ENCODE measurements at regions not wholly inside any gene's neighbourhood (a gene's known extent, or its start where the extent isn't known, plus 50 kb on each side); places are given as distances from the start of the nearest gene placed in this dataset.
A peak's percentile ranks its signal among the peaks of the same experiment; 100 is the strongest.

- no peak for DNase-seq (ENCODE audit: low spot score)
Observed at GRCh38 chr10:44854693-44855350, 56.3 kb upstream of the TMEM72 start.

- DNase-seq (ENCODE audit: low spot score) = no peak
Observed at GRCh38 chr10:44856696-44857095, 54.4 kb upstream of the TMEM72 start.

DNA sequence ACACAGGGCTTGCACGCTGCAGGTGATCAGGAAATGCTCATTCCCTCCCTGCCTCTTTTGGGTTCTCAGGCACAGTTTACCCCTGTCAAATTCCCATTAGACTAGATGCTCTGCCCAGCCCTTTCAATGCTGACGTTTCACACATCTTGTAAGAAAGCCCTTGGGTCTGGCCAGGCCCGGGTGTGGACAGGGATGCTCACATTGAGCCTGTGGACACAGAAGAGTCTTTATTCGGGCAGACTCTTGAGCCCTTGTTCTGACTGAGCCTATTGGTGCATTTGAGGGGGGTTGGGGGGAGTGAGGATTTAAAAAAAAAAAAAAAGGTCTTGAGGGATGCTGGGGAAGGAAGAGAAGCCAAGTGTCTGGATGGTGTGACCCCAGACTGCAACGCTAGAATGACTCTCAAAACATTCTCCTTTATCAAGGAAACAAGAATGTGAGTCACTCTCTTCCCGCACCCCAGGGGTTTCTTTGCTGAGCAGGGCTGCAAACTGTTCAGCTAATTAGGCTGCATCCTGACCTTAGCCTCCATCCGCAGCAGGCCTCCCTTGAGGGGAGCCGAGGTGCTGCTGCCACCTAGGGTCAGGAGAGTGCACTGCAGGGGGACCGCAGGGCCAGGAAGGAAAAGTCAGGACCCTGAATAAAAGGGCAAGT lies 53.6 kb upstream of the TMEM72 start:
- DNase-seq (ENCODE audit: low spot score) = peak; percentile 77

GRCh38 chr10:44858017-44858371 lies 53.1 kb upstream of the TMEM72 start:
- DNase-seq (ENCODE audit: low spot score) = no peak

- no peak for DNase-seq (ENCODE audit: low spot score)
Observed at GRCh38 chr10:44858988-44859387, 52.1 kb upstream of the TMEM72 start.

DNA sequence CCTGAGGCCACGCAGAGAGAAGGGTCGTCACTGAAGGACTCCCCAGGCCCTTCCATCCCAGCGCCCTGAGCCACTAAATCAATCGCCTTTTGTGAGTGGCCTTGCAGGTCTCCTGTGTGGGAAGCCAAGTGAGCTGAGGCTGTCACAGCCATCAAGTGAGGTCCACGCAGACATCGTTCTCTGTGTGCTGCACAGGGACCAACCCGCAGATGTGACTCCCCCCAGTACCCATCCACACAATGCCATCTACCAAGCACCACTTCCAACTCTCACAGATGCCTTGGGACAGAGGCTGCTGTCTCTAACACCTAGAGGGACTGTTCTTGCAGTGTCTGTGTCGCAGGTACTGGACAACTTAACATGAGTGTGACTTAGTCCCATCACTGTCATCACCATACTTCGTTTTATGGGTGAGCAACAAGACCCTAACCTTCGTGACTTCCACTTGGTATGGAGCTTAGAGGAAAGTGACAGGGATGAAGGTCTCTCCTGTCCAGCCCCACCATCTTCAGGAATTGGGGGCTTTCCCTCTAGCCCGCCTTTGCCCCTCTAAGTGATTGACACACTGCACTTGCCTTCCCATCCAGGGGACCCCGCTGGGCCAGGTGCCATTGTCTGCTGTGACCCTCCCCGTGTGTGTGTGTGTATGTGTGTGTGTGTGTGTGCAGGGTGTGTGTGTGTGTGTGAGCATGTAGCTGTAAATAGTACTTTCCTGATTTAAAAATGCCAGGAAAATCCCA lies 51.4 kb upstream of the TMEM72 start:
- peak; percentile 8 for DNase-seq (ENCODE audit: low spot score)

- peak; percentile 10 for DNase-seq (ENCODE audit: low spot score)
Observed at GRCh38 chr10:44860811-44861736, 50.1 kb upstream of the TMEM72 start.

All from D341Med (cell line).